ENCODE measurements at regions not wholly inside any gene's neighbourhood (a gene's known extent, or its start where the extent isn't known, plus 50 kb on each side); places are given as distances from the start of the nearest gene placed in this dataset.

DNA sequence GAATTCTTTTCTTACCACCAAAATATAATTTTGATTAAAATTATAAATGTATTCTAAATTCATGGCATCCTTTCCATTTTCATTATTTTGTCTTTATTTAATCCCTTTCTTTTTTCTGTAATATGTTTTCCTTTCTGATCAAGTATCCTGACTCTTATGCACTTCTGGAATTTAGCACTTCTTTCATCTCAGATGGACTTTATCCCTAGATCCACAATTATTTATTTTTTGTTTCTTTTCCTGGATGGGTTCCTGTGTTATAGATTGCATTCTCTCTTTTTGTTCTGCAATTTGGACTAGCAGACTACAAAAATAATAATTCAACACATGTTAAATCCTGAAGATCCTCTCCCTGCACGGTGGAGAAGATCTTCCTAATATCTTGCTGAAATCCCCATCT lies 76.9 kb upstream of the CDIN1 start:
- ChIA-PET POLR2A (no interaction called here), RAD21 (ENCODE audit: low non-redundant PET in 1 of 2, low total read pairs in 2 of 2, uncharacterized antibody in 2 of 2, unreplicated experiment in 2 of 2) (no interaction called here), CTCF (interaction anchor here (0.9 kb wide), 1 partner anchor 53 kb away, joined by 3 read pairs; no protein-coding TSS in a partner anchor)
- ATAC-seq (no peak), DNase-seq (ENCODE audit: low read depth, low spot score) (no peak)
- H3K9me2 ChIP-seq (ENCODE audit: insufficient read depth): no peaks in the 10 kb centered on the region
- no peaks in the 10 kb centered on the region for H3K36me3 ChIP-seq (ENCODE audit: control insufficient read depth in 1 of 2, insufficient read depth in 2 of 2, low read length in 2 of 2)
- no peak overlapping the region for H3K27ac ChIP-seq (ENCODE audit: low read depth, low read length)
- H3K9me3 ChIP-seq (ENCODE audit: control insufficient read depth in 1 of 2, insufficient read depth in 1 of 2, low read depth in 1 of 2, low read length in 2 of 2): no peaks in the 10 kb centered on the region
- no peaks in the 10 kb centered on the region for H3K27me3 ChIP-seq (ENCODE audit: insufficient read depth, low read length)
- intact Hi-C loops (cut with micrococcal nuclease): loop anchor here (5.0 to 10.0 kb wide), 3 partner anchors 380 to 1380 kb away; no protein-coding TSS in a partner anchor
- H3K79me2 ChIP-seq (ENCODE audit: insufficient read depth, low read length): no peaks in the 10 kb centered on the region
- peak overlapping the region; percentile 0 for H2AFZ ChIP-seq (ENCODE audit: low read depth, low read length, poor library complexity, severe bottlenecking)
- BruUV-seq (replicated peaks): no TSS peak
- H3K4me3 ChIP-seq (replicated peaks in 1 of 2; ENCODE audit: low read depth in 1 of 2, low read length in 2 of 2): no peak overlapping the region
- TF ChIP-seq EGR1 (IDR thresholded peaks at IDR 0.05; ENCODE audit: low read depth) (no peak), POLR2AphosphoS5 (IDR thresholded peaks at IDR 0.05; ENCODE audit: low read depth, low read length) (no peak), EZH2 (IDR thresholded peaks at IDR 0.05) (no peak), RAD21 (IDR thresholded peaks at IDR 0.05; ENCODE audit: low read depth) (no peak), ZNF274 (IDR thresholded peaks at IDR 0.05; ENCODE audit: low read depth, low read length) (no peak), EZH2phosphoT487 (IDR thresholded peaks at IDR 0.05; ENCODE audit: borderline replicate concordance) (no peak), JUND (IDR thresholded peaks at IDR 0.05) (no peak), SIN3A (IDR thresholded peaks at IDR 0.05; ENCODE audit: low read depth) (no peak), CBX3 (IDR thresholded peaks at IDR 0.05; ENCODE audit: low read depth) (no peak), SP1 (IDR thresholded peaks at IDR 0.05; ENCODE audit: low read depth) (no peak), ZFX (IDR thresholded peaks at IDR 0.05) (no peak), YY1 (IDR thresholded peaks at IDR 0.05; ENCODE audit: extremely low read depth, insufficient replicate concordance, low read depth, low read length) (no peak), CEBPB (IDR thresholded peaks at IDR 0.05; ENCODE audit: low read depth) (no peak), POLR2A (IDR thresholded peaks at IDR 0.05; ENCODE audit: borderline replicate concordance, extremely low read depth, insufficient read depth, insufficient read length) (no peak)
- TF ChIP-seq, protein P1, sequence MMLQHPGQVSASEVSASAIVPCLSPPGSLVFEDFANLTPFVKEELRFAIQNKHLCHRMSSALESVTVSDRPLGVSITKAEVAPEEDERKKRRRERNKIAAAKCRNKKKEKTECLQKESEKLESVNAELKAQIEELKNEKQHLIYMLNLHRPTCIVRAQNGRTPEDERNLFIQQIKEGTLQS (IDR thresholded peaks at IDR 0.05): no peak
- TF ChIP-seq, protein P2, sequence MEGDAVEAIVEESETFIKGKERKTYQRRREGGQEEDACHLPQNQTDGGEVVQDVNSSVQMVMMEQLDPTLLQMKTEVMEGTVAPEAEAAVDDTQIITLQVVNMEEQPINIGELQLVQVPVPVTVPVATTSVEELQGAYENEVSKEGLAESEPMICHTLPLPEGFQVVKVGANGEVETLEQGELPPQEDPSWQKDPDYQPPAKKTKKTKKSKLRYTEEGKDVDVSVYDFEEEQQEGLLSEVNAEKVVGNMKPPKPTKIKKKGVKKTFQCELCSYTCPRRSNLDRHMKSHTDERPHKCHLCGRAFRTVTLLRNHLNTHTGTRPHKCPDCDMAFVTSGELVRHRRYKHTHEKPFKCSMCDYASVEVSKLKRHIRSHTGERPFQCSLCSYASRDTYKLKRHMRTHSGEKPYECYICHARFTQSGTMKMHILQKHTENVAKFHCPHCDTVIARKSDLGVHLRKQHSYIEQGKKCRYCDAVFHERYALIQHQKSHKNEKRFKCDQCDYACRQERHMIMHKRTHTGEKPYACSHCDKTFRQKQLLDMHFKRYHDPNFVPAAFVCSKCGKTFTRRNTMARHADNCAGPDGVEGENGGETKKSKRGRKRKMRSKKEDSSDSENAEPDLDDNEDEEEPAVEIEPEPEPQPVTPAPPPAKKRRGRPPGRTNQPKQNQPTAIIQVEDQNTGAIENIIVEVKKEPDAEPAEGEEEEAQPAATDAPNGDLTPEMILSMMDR (IDR thresholded peaks at IDR 0.05 in 2 of 3, conservative IDR thresholded peaks at IDR 0.05 in 1 of 3; ENCODE audit: borderline replicate concordance in 1 of 3, insufficient read depth in 1 of 3, low read depth in 2 of 3, low read length in 2 of 3): no peak
- TF ChIP-seq, protein P3, sequence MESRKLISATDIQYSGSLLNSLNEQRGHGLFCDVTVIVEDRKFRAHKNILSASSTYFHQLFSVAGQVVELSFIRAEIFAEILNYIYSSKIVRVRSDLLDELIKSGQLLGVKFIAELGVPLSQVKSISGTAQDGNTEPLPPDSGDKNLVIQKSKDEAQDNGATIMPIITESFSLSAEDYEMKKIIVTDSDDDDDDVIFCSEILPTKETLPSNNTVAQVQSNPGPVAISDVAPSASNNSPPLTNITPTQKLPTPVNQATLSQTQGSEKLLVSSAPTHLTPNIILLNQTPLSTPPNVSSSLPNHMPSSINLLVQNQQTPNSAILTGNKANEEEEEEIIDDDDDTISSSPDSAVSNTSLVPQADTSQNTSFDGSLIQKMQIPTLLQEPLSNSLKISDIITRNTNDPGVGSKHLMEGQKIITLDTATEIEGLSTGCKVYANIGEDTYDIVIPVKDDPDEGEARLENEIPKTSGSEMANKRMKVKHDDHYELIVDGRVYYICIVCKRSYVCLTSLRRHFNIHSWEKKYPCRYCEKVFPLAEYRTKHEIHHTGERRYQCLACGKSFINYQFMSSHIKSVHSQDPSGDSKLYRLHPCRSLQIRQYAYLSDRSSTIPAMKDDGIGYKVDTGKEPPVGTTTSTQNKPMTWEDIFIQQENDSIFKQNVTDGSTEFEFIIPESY (IDR thresholded peaks at IDR 0.05; ENCODE audit: extremely low read depth, insufficient replicate concordance, low read length): no peak
- H3K4me2 ChIP-seq (ENCODE audit: low read length): no peak overlapping the region
- H4K20me1 ChIP-seq (ENCODE audit: insufficient read depth): no peaks in the 10 kb centered on the region
- H3K9ac ChIP-seq (ENCODE audit: low read length): no peak overlapping the region
- H3K4me1 ChIP-seq (ENCODE audit: control insufficient read depth in 1 of 2, insufficient read depth in 2 of 2, low read length in 2 of 2): peaks cover 6 to 11% of the 10 kb centered on the region in 2 experiments; a peak in 3 of 4 replicates

Data from HCT116 (cell line).